ENCODE measurements at regions not wholly inside any gene's neighbourhood (a gene's known extent, or its start where the extent isn't known, plus 50 kb on each side); places are given as distances from the start of the nearest gene placed in this dataset.
"Not testable (repeated sequence)": the region's sequence is repeated elsewhere in the genome, so short reads cannot be mapped to it uniquely, and the experiment has no call there.

GRCh38 chrX:37088778-37089177, 80.6 kb downstream of the FAM47C start:
- not testable (repeated sequence) for H3K9me3 ChIP-seq (ENCODE audit: control insufficient read depth, low read depth, low read length); H3K9ac ChIP-seq (ENCODE audit: extremely low read depth, insufficient read length, low read length); H3K4me1 ChIP-seq (ENCODE audit: insufficient read depth, low read length); H2BK12ac ChIP-seq (ENCODE audit: insufficient read length, low read depth, low read length); H3K4me2 ChIP-seq (ENCODE audit: insufficient read depth, insufficient read length, low read length); H2AFZ ChIP-seq (ENCODE audit: low read length); H3K27ac Mint-ChIP-seq; H3K36me3 Mint-ChIP-seq (ENCODE audit: insufficient read depth in 1 of 3, low read depth in 3 of 3); H3K4me1 Mint-ChIP-seq; H3K56ac ChIP-seq (ENCODE audit: insufficient read length, low read depth, low read length); H3K23me2 ChIP-seq (ENCODE audit: insufficient read length, low read depth, low read length, poor library complexity, severe bottlenecking); H3K4me3 Mint-ChIP-seq; H4K8ac ChIP-seq (replicated peaks; ENCODE audit: insufficient read length, low read depth, low read length); H3K27me3 Mint-ChIP-seq (ENCODE audit: low read depth); H2AK5ac ChIP-seq (ENCODE audit: insufficient read length, low read length); H3K23ac ChIP-seq (ENCODE audit: insufficient read length, low read depth, low read length); H3T11ph ChIP-seq (ENCODE audit: low read length); H3K4ac ChIP-seq (ENCODE audit: low read depth, low read length); H4K20me1 ChIP-seq (ENCODE audit: control insufficient read depth, insufficient read depth, insufficient read length); H2BK15ac ChIP-seq (ENCODE audit: low read depth, low read length); H3K79me2 ChIP-seq (ENCODE audit: insufficient read depth, low read length); H3K9me3 Mint-ChIP-seq; H3K14ac ChIP-seq (ENCODE audit: insufficient read depth, low read length); H2BK120ac ChIP-seq (ENCODE audit: low read depth, low read length, poor library complexity, severe bottlenecking); H3K27me3 ChIP-seq (ENCODE audit: insufficient read depth, low read length); H2BK5ac ChIP-seq (ENCODE audit: insufficient read length, low read length); H3K27ac ChIP-seq (ENCODE audit: insufficient read length, low read depth, low read length); H3K79me1 ChIP-seq (ENCODE audit: insufficient read depth, low read depth, low read length, poor library complexity, severe bottlenecking); H4K91ac ChIP-seq (ENCODE audit: insufficient read length, low read depth, low read length); H4K5ac ChIP-seq (ENCODE audit: insufficient read length, low read depth, low read length); H2BK20ac ChIP-seq (ENCODE audit: low read depth, low read length, poor library complexity, severe bottlenecking); H3K18ac ChIP-seq (ENCODE audit: insufficient read length, low read depth, low read length); DNase-seq
- WGBS (ENCODE audit: extremely low coverage, insufficient read length, low lambda C conversion rate): no CpG with 5 or more reads among the region's 1 CpG

- not testable (repeated sequence) for DNase-seq; H3K36me3 Mint-ChIP-seq (ENCODE audit: insufficient read depth in 1 of 3, low read depth in 3 of 3); H3K4me2 ChIP-seq (ENCODE audit: insufficient read depth, insufficient read length, low read length); H3K23ac ChIP-seq (ENCODE audit: insufficient read length, low read depth, low read length); H2AFZ ChIP-seq (ENCODE audit: low read length); H4K8ac ChIP-seq (replicated peaks; ENCODE audit: insufficient read length, low read depth, low read length); H3K4me1 ChIP-seq (ENCODE audit: insufficient read depth, low read length); H3K79me1 ChIP-seq (ENCODE audit: insufficient read depth, low read depth, low read length, poor library complexity, severe bottlenecking); H2BK5ac ChIP-seq (ENCODE audit: insufficient read length, low read length); H3K27ac Mint-ChIP-seq; H2BK12ac ChIP-seq (ENCODE audit: insufficient read length, low read depth, low read length); H4K20me1 ChIP-seq (ENCODE audit: control insufficient read depth, insufficient read depth, insufficient read length); H3K23me2 ChIP-seq (ENCODE audit: insufficient read length, low read depth, low read length, poor library complexity, severe bottlenecking); H4K91ac ChIP-seq (ENCODE audit: insufficient read length, low read depth, low read length); H3K27me3 ChIP-seq (ENCODE audit: insufficient read depth, low read length); H3K9me3 Mint-ChIP-seq; H2AK5ac ChIP-seq (ENCODE audit: insufficient read length, low read length); H3K27ac ChIP-seq (ENCODE audit: insufficient read length, low read depth, low read length); H3K9ac ChIP-seq (ENCODE audit: extremely low read depth, insufficient read length, low read length); H3K79me2 ChIP-seq (ENCODE audit: insufficient read depth, low read length); H3T11ph ChIP-seq (ENCODE audit: low read length); H3K4ac ChIP-seq (ENCODE audit: low read depth, low read length); H3K9me3 ChIP-seq (ENCODE audit: control insufficient read depth, low read depth, low read length); H3K27me3 Mint-ChIP-seq (ENCODE audit: low read depth); H3K14ac ChIP-seq (ENCODE audit: insufficient read depth, low read length); H4K5ac ChIP-seq (ENCODE audit: insufficient read length, low read depth, low read length); H3K56ac ChIP-seq (ENCODE audit: insufficient read length, low read depth, low read length); H3K18ac ChIP-seq (ENCODE audit: insufficient read length, low read depth, low read length); H2BK120ac ChIP-seq (ENCODE audit: low read depth, low read length, poor library complexity, severe bottlenecking); H3K4me1 Mint-ChIP-seq; H2BK15ac ChIP-seq (ENCODE audit: low read depth, low read length); H2BK20ac ChIP-seq (ENCODE audit: low read depth, low read length, poor library complexity, severe bottlenecking); H3K4me3 Mint-ChIP-seq
- WGBS (ENCODE audit: extremely low coverage, insufficient read length, low lambda C conversion rate): no CpG with 5 or more reads among the region's 1 CpG
Observed at GRCh38 chrX:37090142-37090541, 82.0 kb downstream of the FAM47C start.
